ENCODE measurements at regions not wholly inside any gene's neighbourhood (a gene's known extent, or its start where the extent isn't known, plus 50 kb on each side); places are given as distances from the start of the nearest gene placed in this dataset.
A peak's percentile ranks its signal among the peaks of the same experiment; 100 is the strongest.

- BruUV-seq (replicated peaks) = no TSS peak
- Histone ChIP-seq H3K4me3 (replicated peaks in 1 of 3; ENCODE audit: insufficient read depth in 1 of 3, low read depth in 2 of 3, low read length in 3 of 3) (no peak overlapping the region), H3K9ac (ENCODE audit: insufficient read depth, low read depth, low read length) (no peak overlapping the region), H4K20me1 (ENCODE audit: insufficient read depth, low read length) (no peaks in the 10 kb centered on the region), H3K27me3 (ENCODE audit: control insufficient read depth in 1 of 2, insufficient read depth in 2 of 2, low read length in 2 of 2) (no peaks in the 10 kb centered on the region), H3K36me3 (replicated peaks in 1 of 2; ENCODE audit: control insufficient read depth in 1 of 2, insufficient read depth in 2 of 2, low read length in 2 of 2) (no peaks in the 10 kb centered on the region), H3K4me2 (ENCODE audit: low read depth, low read length) (no peak overlapping the region), H3K4me1 (ENCODE audit: insufficient read depth, low read length) (peaks cover 5% of the 10 kb centered on the region), H3K27ac (ENCODE audit: extremely low read length, insufficient read depth, low read length) (no peak overlapping the region), H2AFZ (ENCODE audit: low read length) (no peak overlapping the region), H3K9me3 (ENCODE audit: low read length) (no peaks in the 10 kb centered on the region), H3K79me2 (ENCODE audit: insufficient read depth, low read length) (no peaks in the 10 kb centered on the region)
- FAIRE-seq = no peak
- TF ChIP-seq ZNF839 (CRISPR knock-in tag; IDR thresholded peaks at IDR 0.05; ENCODE audit: borderline replicate concordance) = no peak
- peak; percentile 94 for TF ChIP-seq ZNF317 (CRISPR knock-in tag; IDR thresholded peaks at IDR 0.05)
- TF ChIP-seq ZBTB33 (CRISPR knock-in tag; IDR thresholded peaks at IDR 0.05) = no peak
- TF ChIP-seq ZNF775 (CRISPR knock-in tag; IDR thresholded peaks at IDR 0.05; ENCODE audit: borderline replicate concordance) = no peak
- WGBS (ENCODE audit: low lambda C conversion rate) = 100% methylated on average over 1 of the region's 1 CpG
- ChIA-PET POLR2A (no interaction called here), CTCF (ENCODE audit: low intra/inter-chr PET ratio, low total read pairs) (no interaction called here)
- no peak for ATAC-seq
- intact Hi-C loops (cut with micrococcal nuclease; ENCODE audit: unreplicated experiment) (no loop called here), in situ Hi-C loops (cut with HindIII; ENCODE audit: extremely low pct_ligation_motif_present, low pct_unique_long_range_greater_than_20kb) (no loop called here)
- DNase-seq (ENCODE audit: low spot score) = no peak
Observed at GRCh38 chr6:120219339-120219738, 869.8 kb upstream of the MAN1A1 start.

- POLR2A ChIA-PET = no interaction called here
- peak; percentile 15 for FAIRE-seq
- no peaks in the 10 kb centered on the region; the same call in 1 of the 2 replicates for H4K20me1 ChIP-seq (ENCODE audit: insufficient read depth, low read length)
- no peak overlapping the region for H3K4me2 ChIP-seq (ENCODE audit: low read depth, low read length)
- H3K36me3 ChIP-seq (replicated peaks in 1 of 2; ENCODE audit: control insufficient read depth in 1 of 2, insufficient read depth in 2 of 2, low read length in 2 of 2) = no peaks in the 10 kb centered on the region
- DNase-seq (ENCODE audit: low spot score) = no peak
- in situ Hi-C loops (cut with HindIII; ENCODE audit: extremely low pct_ligation_motif_present, low pct_unique_long_range_greater_than_20kb) = no loop called here
- no peaks in the 10 kb centered on the region for H3K79me2 ChIP-seq (ENCODE audit: insufficient read depth, low read length)
- CTCF ChIA-PET (ENCODE audit: low intra/inter-chr PET ratio, low total read pairs) = no interaction called here
- peaks cover 26% of the 10 kb centered on the region for H3K4me1 ChIP-seq (ENCODE audit: insufficient read depth, low read length)
- BruUV-seq (replicated peaks) = no TSS peak
- no peak overlapping the region for H3K4me3 ChIP-seq (replicated peaks in 1 of 3; ENCODE audit: insufficient read depth in 1 of 3, low read depth in 2 of 3, low read length in 3 of 3)
- intact Hi-C loops (cut with micrococcal nuclease; ENCODE audit: unreplicated experiment) = no loop called here
- H3K27ac ChIP-seq (ENCODE audit: extremely low read length, insufficient read depth, low read length) = no peak overlapping the region
- H3K9me3 ChIP-seq (ENCODE audit: low read length) = no peaks in the 10 kb centered on the region
- H3K27me3 ChIP-seq (ENCODE audit: control insufficient read depth in 1 of 2, insufficient read depth in 2 of 2, low read length in 2 of 2) = no peaks in the 10 kb centered on the region
- no peak for ATAC-seq
- H3K9ac ChIP-seq (ENCODE audit: insufficient read depth, low read depth, low read length) = no peak overlapping the region
- H2AFZ ChIP-seq (ENCODE audit: low read length) = no peak overlapping the region
- TF ChIP-seq ARID5B (CRISPR knock-in tag; IDR thresholded peaks at IDR 0.05) = no peak
- TF ChIP-seq DR1 (CRISPR knock-in tag; IDR thresholded peaks at IDR 0.05) = no peak
- TF ChIP-seq ZNF33A (CRISPR knock-in tag; IDR thresholded peaks at IDR 0.05; ENCODE audit: borderline replicate concordance) = no peak
- TF ChIP-seq CREBL2 (CRISPR knock-in tag; IDR thresholded peaks at IDR 0.05; ENCODE audit: borderline replicate concordance) = no peak
- TF ChIP-seq ZNF660 (CRISPR knock-in tag; IDR thresholded peaks at IDR 0.05; ENCODE audit: borderline replicate concordance, low read depth) = no peak
- no peak for TF ChIP-seq GABPA (IDR thresholded peaks at IDR 0.05; ENCODE audit: low read depth, low read length)
- TF ChIP-seq GABPA (CRISPR knock-in tag; IDR thresholded peaks at IDR 0.05; ENCODE audit: low read depth) = no peak
- no peak for TF ChIP-seq ARHGAP35 (CRISPR knock-in tag; IDR thresholded peaks at IDR 0.05; ENCODE audit: borderline replicate concordance)
- no peak for TF ChIP-seq SRY (CRISPR knock-in tag; IDR thresholded peaks at IDR 0.05)
- no peak for TF ChIP-seq SNRNP70 (IDR thresholded peaks at IDR 0.05; ENCODE audit: low read depth, low read length)
- TF ChIP-seq YEATS2 (CRISPR knock-in tag; IDR thresholded peaks at IDR 0.05; ENCODE audit: borderline replicate concordance) = no peak
Observed at GRCh38 chr6:120214088-120214499, 864.5 kb upstream of the MAN1A1 start.
